ENCODE measurements at regions not wholly inside any gene's neighbourhood (a gene's known extent, or its start where the extent isn't known, plus 50 kb on each side); places are given as distances from the start of the nearest gene placed in this dataset.

DNA sequence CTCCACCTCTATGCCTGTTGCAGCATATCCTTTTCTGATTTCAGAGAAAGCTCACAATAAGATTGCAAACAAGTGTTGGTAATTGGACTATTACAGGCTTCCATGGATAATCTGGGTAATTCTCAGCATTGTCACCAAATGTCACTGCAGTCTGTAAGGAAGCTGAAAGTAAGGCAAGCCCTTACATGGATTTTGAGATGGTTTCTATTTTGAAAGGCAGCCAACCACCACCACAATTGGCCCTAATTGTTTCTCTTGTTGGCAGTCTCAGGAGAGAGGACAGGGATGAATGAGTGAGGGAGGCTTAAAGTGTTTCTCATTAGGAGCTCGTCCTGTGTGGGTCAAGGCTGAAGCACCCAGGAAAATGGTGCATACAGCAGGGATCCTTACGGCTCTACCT, 879.9 kb downstream of the TUSC7 start:
- H3K4me3 ChIP-seq (ENCODE audit: control insufficient read depth, low read depth, low read length), result no peak overlapping the region
- TF ChIP-seq, protein P1, sequence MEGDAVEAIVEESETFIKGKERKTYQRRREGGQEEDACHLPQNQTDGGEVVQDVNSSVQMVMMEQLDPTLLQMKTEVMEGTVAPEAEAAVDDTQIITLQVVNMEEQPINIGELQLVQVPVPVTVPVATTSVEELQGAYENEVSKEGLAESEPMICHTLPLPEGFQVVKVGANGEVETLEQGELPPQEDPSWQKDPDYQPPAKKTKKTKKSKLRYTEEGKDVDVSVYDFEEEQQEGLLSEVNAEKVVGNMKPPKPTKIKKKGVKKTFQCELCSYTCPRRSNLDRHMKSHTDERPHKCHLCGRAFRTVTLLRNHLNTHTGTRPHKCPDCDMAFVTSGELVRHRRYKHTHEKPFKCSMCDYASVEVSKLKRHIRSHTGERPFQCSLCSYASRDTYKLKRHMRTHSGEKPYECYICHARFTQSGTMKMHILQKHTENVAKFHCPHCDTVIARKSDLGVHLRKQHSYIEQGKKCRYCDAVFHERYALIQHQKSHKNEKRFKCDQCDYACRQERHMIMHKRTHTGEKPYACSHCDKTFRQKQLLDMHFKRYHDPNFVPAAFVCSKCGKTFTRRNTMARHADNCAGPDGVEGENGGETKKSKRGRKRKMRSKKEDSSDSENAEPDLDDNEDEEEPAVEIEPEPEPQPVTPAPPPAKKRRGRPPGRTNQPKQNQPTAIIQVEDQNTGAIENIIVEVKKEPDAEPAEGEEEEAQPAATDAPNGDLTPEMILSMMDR (conservative IDR thresholded peaks at IDR 0.05; ENCODE audit: control insufficient read depth, insufficient read depth, low read depth, low read length), result no peak
- no peak for DNase-seq (ENCODE audit: low read depth)

DNA sequence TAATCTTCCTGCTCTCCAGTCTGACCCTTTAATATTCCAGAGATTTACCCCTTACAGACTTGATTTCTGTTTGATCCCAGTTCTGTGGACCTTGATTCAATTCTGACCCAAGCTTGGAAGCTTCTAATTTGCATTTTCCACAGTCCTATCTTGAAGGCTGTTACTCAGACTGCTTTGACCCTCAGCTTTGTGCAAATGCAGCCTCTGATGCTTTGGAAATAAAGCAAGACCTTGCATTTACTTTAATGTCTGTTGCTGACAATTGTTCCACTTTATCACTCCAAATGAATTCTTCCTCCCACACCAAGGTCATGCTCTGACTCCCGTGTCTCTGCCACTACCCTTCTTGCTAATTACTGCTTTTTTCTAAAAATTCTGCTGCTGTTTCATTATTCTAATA, 886.0 kb downstream of the TUSC7 start:
- TF ChIP-seq, protein P1 (conservative IDR thresholded peaks at IDR 0.05; ENCODE audit: control insufficient read depth, insufficient read depth, low read depth, low read length), result no peak
- no peak for DNase-seq (ENCODE audit: low read depth)
- no peak overlapping the region for H3K4me3 ChIP-seq (ENCODE audit: control insufficient read depth, low read depth, low read length)

DNA sequence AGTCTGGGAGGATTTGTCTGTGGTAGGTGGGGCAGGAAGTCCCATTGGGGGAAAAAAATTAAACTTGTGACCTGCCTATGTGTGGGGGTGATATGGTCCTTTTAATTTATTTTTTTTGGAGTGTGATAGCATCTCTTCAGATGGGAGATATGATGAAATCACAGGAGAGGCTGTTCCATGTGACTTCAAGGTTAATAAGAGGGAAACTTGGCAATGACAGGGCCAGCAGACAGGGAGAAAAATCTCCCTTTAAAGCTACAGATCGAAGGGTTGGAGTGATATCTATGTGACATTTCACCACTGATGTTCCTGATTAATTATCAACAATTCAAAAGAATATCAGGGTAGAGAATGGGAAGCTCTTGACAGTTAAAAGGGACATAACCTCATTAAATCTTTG, 886.9 kb downstream of the TUSC7 start:
- TF ChIP-seq, protein P1 (conservative IDR thresholded peaks at IDR 0.05; ENCODE audit: control insufficient read depth, insufficient read depth, low read depth, low read length), result no peak
- no peak overlapping the region for H3K4me3 ChIP-seq (ENCODE audit: control insufficient read depth, low read depth, low read length)
- DNase-seq (ENCODE audit: low read depth), result no peak

DNA sequence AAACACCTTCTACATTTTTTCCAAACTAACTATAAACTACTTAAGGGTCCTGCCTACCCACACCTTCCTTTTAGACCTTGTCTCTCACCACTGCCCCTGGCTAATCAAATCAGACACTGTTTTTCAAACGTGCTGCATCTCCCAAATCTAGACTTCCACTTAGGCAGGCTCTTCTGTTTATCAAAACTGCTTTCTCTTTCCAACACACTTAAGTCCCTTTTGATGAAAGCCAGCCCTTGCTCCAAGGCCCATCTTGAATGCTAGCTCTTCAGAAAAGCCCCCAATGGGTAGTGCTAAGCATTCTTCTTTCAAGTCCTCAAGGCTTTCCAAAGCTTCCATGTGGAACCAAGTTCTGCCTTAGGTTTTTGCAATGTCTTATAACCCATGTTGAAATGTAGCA, 888.3 kb downstream of the TUSC7 start:
- no peak for DNase-seq (ENCODE audit: low read depth)
- H3K4me3 ChIP-seq (ENCODE audit: control insufficient read depth, low read depth, low read length), result no peak overlapping the region
- TF ChIP-seq, protein P1 (conservative IDR thresholded peaks at IDR 0.05; ENCODE audit: control insufficient read depth, insufficient read depth, low read depth, low read length), result no peak

DNA sequence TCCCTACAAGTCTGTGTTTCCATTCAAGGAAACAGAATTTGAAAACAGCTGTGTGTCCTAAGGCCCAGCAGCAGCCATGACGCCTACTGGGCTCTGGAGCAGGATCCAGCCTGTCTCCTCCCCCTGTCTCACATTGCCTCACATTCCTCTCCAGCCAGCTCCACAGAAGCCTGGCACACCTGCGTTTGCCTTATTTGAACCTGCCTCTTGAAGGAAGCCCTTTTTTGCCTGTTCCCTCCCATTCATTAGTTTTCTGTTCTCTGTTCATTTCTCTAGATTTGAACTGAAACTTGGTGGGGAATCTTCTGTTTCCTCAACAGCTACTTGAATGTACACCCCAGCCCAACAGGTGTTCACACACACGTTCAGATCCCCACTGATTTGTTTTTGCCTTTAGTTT, 890.5 kb downstream of the TUSC7 start:
- DNase-seq (ENCODE audit: low read depth), result no peak
- TF ChIP-seq, protein P1 (conservative IDR thresholded peaks at IDR 0.05; ENCODE audit: control insufficient read depth, insufficient read depth, low read depth, low read length), result no peak
- no peak overlapping the region for H3K4me3 ChIP-seq (ENCODE audit: control insufficient read depth, low read depth, low read length)

DNA sequence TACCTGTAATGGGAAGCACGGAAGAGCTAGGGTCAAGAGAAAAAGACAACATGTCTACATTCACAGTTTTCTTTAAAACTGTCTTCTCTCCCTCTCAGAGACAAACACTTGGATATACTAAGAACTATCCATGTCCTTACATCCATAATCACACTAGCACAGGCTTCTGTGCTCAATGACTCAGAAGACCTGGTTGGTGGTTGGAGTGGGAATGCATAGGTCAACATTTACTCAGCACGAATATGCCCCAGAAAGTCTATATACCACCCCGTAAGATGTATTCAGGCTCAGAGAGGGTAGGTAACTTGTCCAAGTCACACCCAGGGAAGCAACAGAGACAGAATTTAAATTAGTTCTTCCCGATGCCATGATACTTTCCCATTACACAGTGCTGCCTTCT, 891.1 kb downstream of the TUSC7 start:
- H3K4me3 ChIP-seq (ENCODE audit: control insufficient read depth, low read depth, low read length), result no peak overlapping the region
- DNase-seq (ENCODE audit: low read depth), result peak; percentile 7
- TF ChIP-seq, protein P1 (conservative IDR thresholded peaks at IDR 0.05; ENCODE audit: control insufficient read depth, insufficient read depth, low read depth, low read length), result no peak

DNA sequence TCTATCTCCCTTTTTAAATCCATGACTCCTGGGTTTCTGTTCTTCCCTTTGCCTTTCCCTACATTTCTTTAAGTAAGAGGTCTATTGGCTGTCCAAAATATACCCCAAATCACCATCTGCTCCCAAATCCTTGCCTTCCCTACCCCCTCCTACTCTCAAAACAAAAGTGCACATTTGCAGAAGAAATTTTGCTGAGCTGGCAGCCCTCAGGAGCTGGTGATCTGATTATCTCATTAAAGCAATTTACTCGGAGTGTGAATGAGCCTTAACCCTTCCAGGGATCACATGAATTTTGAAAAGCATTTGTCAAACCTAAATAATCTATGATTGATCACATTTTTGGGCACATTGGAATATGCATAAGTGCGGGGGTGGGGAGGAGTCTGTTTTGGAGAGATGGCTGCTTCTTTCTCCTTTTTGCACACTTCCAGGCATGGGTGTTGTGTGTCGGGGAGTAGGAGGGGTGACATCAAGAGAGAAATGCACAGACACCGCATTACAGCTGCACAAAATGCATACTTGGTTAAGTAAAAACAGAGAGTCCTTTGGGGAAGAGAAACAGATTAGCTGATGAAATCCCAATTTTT, 892.6 kb downstream of the TUSC7 start:
- H3K4me3 ChIP-seq (ENCODE audit: control insufficient read depth, low read depth, low read length), result no peak overlapping the region
- TF ChIP-seq, protein P1 (conservative IDR thresholded peaks at IDR 0.05; ENCODE audit: control insufficient read depth, insufficient read depth, low read depth, low read length), result no peak
- DNase-seq (ENCODE audit: low read depth), result no peak

Measured in fibroblast of mammary gland (primary cell).